GM23248 (cell line): ENCODE measurements at regions not wholly inside any gene's neighbourhood (a gene's known extent, or its start where the extent isn't known, plus 50 kb on each side); places are given as distances from the start of the nearest gene placed in this dataset.

Source experiments
- DNase-seq: peaks from one replicate; pipeline ENCODE4 v3.0.0-alpha.2; 2015
- H2AFZ ChIP-seq: fragments of 200-600 bp; sonication (generic); 2 replicates; pipeline ENCODE4 v1.6.1; 2016; ENCODE audit warnings: antibody characterized with exemption
- H3F3A ChIP-seq: fragments of 200-600 bp; sonication (generic); 2 replicates; pipeline ENCODE4 v1.6.1; 2016; ENCODE audit warnings: mild to moderate bottlenecking, antibody characterized with exemption, mixed run types; ENCODE audit not compliant: insufficient read depth
- H3K27ac ChIP-seq: fragments of 200-600 bp; sonication (generic); 2 replicates; pipeline ENCODE4 v1.5.1; 2016; ENCODE audit warnings: mild to moderate bottlenecking
- H3K27me3 ChIP-seq: fragments of 200-600 bp; sonication (generic); replicated peaks from 2 replicates; pipeline ENCODE4 v1.6.1; 2016; ENCODE audit warnings: mild to moderate bottlenecking; ENCODE audit not compliant: insufficient read depth
- H3K36me3 ChIP-seq: fragments of 200-600 bp; sonication (generic); 2 replicates; pipeline ENCODE4 v1.6.1; 2016; ENCODE audit warnings: low read depth, mild to moderate bottlenecking
- H3K4me1 ChIP-seq: fragments of 200-600 bp; sonication (generic); 2 replicates; pipeline ENCODE4 v1.6.1; 2016; ENCODE audit warnings: mild to moderate bottlenecking; ENCODE audit not compliant: insufficient read depth
- H3K4me2 ChIP-seq: fragments of 200-600 bp; sonication (generic); one replicate; pipeline ENCODE4 v1.6.1; 2016; ENCODE audit warnings: mild to moderate bottlenecking; ENCODE audit not compliant: unreplicated experiment
- H3K4me3 ChIP-seq: fragments of 200-600 bp; sonication (generic); 2 replicates; pipeline ENCODE4 v1.5.1; 2016; ENCODE audit warnings: mild to moderate bottlenecking
- H3K79me2 ChIP-seq: fragments of 200-600 bp; sonication (generic); 2 replicates; pipeline ENCODE4 v1.6.1; 2016; ENCODE audit warnings: mild to moderate bottlenecking; ENCODE audit not compliant: insufficient read depth
- H3K9ac ChIP-seq: fragments of 200-600 bp; sonication (generic); 2 replicates; pipeline ENCODE4 v1.6.1; 2016; ENCODE audit warnings: mild to moderate bottlenecking
- H3K9me2 ChIP-seq: fragments of 200-600 bp; sonication (generic); 2 replicates; pipeline ENCODE4 v1.6.1; 2016; ENCODE audit warnings: mixed run types, mild to moderate bottlenecking, moderate library complexity; ENCODE audit not compliant: insufficient read depth
- H3K9me3 ChIP-seq: fragments of 200-600 bp; sonication (generic); one replicate; pipeline ENCODE4 v1.6.1; 2017; ENCODE audit warnings: low read depth
- H4K20me1 ChIP-seq: fragments of 200-600 bp; sonication (generic); 2 replicates; pipeline ENCODE4 v1.6.0; 2016; ENCODE audit not compliant: insufficient read depth
- EZH2 ChIP-seq: fragments of 200-600 bp; sonication (generic); IDR thresholded peaks from 2 replicates; pipeline ENCODE4 v1.6.1; 2018; ENCODE audit warnings: antibody characterized with exemption, mild to moderate bottlenecking; ENCODE audit not compliant: insufficient read depth, poor library complexity, severe bottlenecking
- EZH2phosphoT487 ChIP-seq: fragments of 200-600 bp; sonication (generic); IDR thresholded peaks from 2 replicates; pipeline ENCODE4 v1.6.1; 2018; ENCODE audit warnings: antibody characterized with exemption, moderate library complexity, mild to moderate bottlenecking, low read depth; ENCODE audit not compliant: insufficient read depth
- WGBS, 2 experiments: methylation state at CpG; one replicate each; pipeline ENCODE4 v1.1.6; 2015 to 2017; ENCODE audit warnings: low lambda C conversion rate in 2 of 2, low coverage in 1 of 2; ENCODE audit errors: missing lambda C conversion rate in 2 of 2; 5-methylcytosine and 5-hydroxymethylcytosine counted together
- in situ Hi-C: fragments of 300-500 bp; cut with MboI; formaldehyde crosslinking; loops from 2 replicates; pipeline ENCODE4 v1.15.0; 2020

DNA sequence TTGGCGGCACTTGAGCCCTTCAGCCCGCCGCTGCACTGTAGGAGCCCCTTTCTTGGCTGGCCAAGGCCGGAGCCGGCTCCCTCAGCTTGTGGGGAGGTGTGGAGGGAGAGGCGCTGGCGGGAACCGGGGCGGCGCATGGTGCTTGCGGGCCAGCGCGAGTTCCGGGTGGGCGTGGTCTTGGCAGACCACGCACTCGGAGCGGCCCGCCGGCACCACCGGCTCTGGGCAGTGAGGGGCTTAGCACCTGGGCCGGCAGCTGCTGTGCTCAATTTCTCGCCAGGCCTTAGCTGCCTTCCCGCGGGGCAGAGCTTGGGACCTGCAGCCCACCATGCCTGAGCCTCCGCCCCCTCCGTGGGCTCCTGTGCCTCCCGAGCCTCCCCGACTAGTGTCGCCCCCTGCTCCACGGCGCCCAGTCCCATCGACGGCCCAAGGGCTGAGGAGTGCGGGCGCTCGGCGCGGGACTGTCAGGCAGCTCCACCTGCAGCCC lies 673.7 kb upstream of the BRINP3 start:
- no peak for DNase-seq
- H3K36me3 ChIP-seq, result no peaks in the 10 kb centered on the region
- H3K4me3 ChIP-seq, result no peak overlapping the region
- H3K27ac ChIP-seq, result no peak overlapping the region
- in situ Hi-C loops, result no loop called here
- peaks cover under 1% of the 10 kb centered on the region for H3K9me3 ChIP-seq
- no peak overlapping the region for H2AFZ ChIP-seq
- H4K20me1 ChIP-seq, result no peaks in the 10 kb centered on the region
- TF ChIP-seq EZH2phosphoT487, result no peak
- TF ChIP-seq EZH2, result no peak
- no peak overlapping the region for H3K4me2 ChIP-seq
- no peaks in the 10 kb centered on the region for H3K79me2 ChIP-seq
- no peaks in the 10 kb centered on the region for H3K4me1 ChIP-seq
- H3K9ac ChIP-seq, result no peak overlapping the region
- no peaks in the 10 kb centered on the region for H3K9me2 ChIP-seq
- WGBS, 2 experiments, result 85 to 86% methylated on average over 22 to 24 of the region's 39 CpGs
- H3K27me3 ChIP-seq, result no peaks in the 10 kb centered on the region
- no peaks in the 10 kb centered on the region for H3F3A ChIP-seq

DNA sequence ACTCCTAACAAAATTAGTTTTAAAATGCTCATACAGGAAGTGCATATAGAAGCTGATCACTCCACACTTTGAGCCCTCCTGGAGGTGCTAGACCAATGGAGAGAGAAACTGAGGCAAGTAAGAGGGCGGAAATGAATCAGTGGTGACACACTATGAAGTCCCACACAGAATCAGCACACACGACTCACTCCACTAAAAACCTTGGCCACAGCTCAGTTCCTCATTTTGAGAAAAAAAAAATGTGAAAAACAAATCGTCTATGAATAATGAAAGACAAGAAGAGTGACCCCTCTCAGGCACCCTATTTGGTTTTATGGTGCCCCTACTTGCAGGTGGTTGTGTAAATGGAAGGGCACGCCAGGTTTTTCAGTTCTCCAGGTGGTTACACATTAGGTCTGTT lies 675.1 kb upstream of the BRINP3 start:
- no peaks in the 10 kb centered on the region for H3F3A ChIP-seq
- no peak overlapping the region for H2AFZ ChIP-seq
- in situ Hi-C loops, result no loop called here
- H3K79me2 ChIP-seq, result no peaks in the 10 kb centered on the region
- TF ChIP-seq EZH2 (no peak), EZH2phosphoT487 (no peak)
- no peaks in the 10 kb centered on the region for H3K4me1 ChIP-seq
- H3K4me2 ChIP-seq, result no peak overlapping the region
- no peak overlapping the region for H3K4me3 ChIP-seq
- WGBS, 2 experiments, result 19 to 31% methylated on average over 4 of the region's 4 CpGs
- no peaks in the 10 kb centered on the region for H3K9me2 ChIP-seq
- no peaks in the 10 kb centered on the region for H3K27me3 ChIP-seq
- no peak for DNase-seq
- H3K27ac ChIP-seq, result no peak overlapping the region
- peaks cover 4% of the 10 kb centered on the region for H3K9me3 ChIP-seq
- H3K9ac ChIP-seq, result no peak overlapping the region
- H3K36me3 ChIP-seq, result no peaks in the 10 kb centered on the region
- H4K20me1 ChIP-seq, result no peaks in the 10 kb centered on the region

DNA sequence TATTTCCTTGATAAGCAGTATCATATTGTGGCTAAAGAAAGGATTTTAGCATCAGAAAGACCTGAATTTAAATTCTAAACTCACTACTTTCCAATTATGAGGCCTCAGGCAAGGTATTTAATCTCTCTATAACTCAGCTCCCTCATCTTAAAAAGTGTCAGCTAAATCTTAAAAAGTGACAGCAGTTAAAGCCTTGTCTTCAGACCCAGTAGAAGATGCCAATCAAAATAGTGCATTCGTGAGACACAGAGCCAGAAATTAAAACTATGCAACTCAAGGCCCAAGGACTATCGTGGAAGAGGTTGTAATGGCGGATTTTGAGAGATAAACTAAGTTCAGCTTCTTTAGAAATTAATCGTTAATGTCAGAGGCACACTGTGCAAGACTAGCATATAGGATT lies 677.5 kb upstream of the BRINP3 start:
- in situ Hi-C loops, result no loop called here
- WGBS, 2 experiments, result 14 to 19% methylated on average over 4 of the region's 4 CpGs
- TF ChIP-seq EZH2, result no peak
- no peak for TF ChIP-seq EZH2phosphoT487

DNA sequence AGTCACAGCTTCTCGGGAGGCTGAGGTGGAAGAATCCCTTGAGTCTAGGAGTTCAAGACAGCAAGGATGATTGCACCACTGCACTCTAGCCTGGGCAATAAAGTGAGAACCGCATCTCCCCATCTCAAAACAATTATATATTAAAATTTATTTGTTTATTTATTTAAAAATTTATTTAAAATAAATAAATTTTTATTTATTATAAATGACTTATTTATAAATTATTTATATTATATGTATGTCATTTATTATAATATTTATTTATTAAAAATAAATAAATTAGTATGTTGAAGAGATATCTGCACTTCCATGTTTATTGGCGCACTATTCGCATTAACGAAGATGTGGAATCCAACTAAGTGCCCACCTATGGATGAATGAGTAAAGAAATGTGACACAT lies 683.2 kb upstream of the BRINP3 start:
- H3K9ac ChIP-seq, result no peak overlapping the region
- no peak overlapping the region for H3K27ac ChIP-seq
- H3K4me1 ChIP-seq, result no peaks in the 10 kb centered on the region
- H3K4me2 ChIP-seq, result no peak overlapping the region
- H3K9me2 ChIP-seq, result no peaks in the 10 kb centered on the region
- H2AFZ ChIP-seq, result no peak overlapping the region
- H3K9me3 ChIP-seq, result peaks cover 4% of the 10 kb centered on the region
- no peaks in the 10 kb centered on the region for H3K36me3 ChIP-seq
- no peaks in the 10 kb centered on the region for H3K79me2 ChIP-seq
- no peak for DNase-seq
- in situ Hi-C loops, result no loop called here
- H4K20me1 ChIP-seq, result no peaks in the 10 kb centered on the region
- WGBS, 2 experiments, result 83 to 84% methylated on average over 5 of the region's 5 CpGs
- H3F3A ChIP-seq, result no peaks in the 10 kb centered on the region
- H3K4me3 ChIP-seq, result no peak overlapping the region
- no peaks in the 10 kb centered on the region for H3K27me3 ChIP-seq
- no peak for TF ChIP-seq EZH2phosphoT487
- TF ChIP-seq EZH2, result no peak

More for the DNA sequence above, 677.5 kb upstream of the BRINP3 start:
- Histone ChIP-seq H3F3A (no peaks in the 10 kb centered on the region), H3K27ac (no peak overlapping the region), H3K4me1 (no peaks in the 10 kb centered on the region), H3K4me2 (no peak overlapping the region), H3K9me2 (no peaks in the 10 kb centered on the region), H4K20me1 (no peaks in the 10 kb centered on the region), H3K4me3 (no peak overlapping the region), H3K27me3 (no peaks in the 10 kb centered on the region), H3K9ac (no peak overlapping the region), H3K9me3 (peaks cover 4% of the 10 kb centered on the region), H3K79me2 (no peaks in the 10 kb centered on the region), H3K36me3 (no peaks in the 10 kb centered on the region), H2AFZ (no peak overlapping the region)
- DNase-seq, result no peak

DNA sequence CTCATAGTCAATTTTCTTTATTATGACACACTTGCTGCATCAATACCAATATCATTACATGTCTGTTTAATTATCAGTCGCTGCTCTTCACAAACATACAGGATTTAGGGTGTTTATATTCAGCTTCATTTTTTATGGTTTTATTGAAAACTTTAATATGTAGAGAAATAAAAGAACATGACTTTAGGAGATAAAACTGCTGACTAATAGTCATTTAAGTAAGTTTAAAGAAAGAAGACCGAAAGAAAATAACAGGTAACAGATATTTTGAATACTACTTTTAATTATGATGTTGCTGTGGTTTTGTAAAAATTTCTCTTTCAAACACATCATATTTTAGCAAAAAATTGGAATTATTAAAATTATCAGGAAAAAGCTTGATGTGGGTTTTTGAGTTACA lies 685.1 kb upstream of the BRINP3 start:
- H3K4me3 ChIP-seq, result no peak overlapping the region
- no peaks in the 10 kb centered on the region for H3K4me1 ChIP-seq
- no peak overlapping the region for H3K4me2 ChIP-seq
- H3K27ac ChIP-seq, result no peak overlapping the region
- 24 to 33% methylated on average over 2 of the region's 2 CpGs for whole genome bisulfite sequencing, 2 experiments
- no peak overlapping the region for H3K9ac ChIP-seq
- in situ Hi-C loops, result no loop called here
- no peaks in the 10 kb centered on the region for H3K36me3 ChIP-seq
- no peaks in the 10 kb centered on the region for H3K79me2 ChIP-seq
- TF ChIP-seq EZH2, result no peak
- TF ChIP-seq EZH2phosphoT487, result no peak
- no peak for DNase-seq
- H3K9me2 ChIP-seq, result no peaks in the 10 kb centered on the region
- H3F3A ChIP-seq, result no peaks in the 10 kb centered on the region
- no peak overlapping the region for H2AFZ ChIP-seq
- no peaks in the 10 kb centered on the region for H4K20me1 ChIP-seq
- H3K9me3 ChIP-seq, result no peaks in the 10 kb centered on the region
- no peaks in the 10 kb centered on the region for H3K27me3 ChIP-seq
